ENCODE measurements at regions not wholly inside any gene's neighbourhood (a gene's known extent, or its start where the extent isn't known, plus 50 kb on each side); places are given as distances from the start of the nearest gene placed in this dataset.

GRCh38 chr13:71939186-71939585 lies 72.2 kb upstream of the DACH1 start:
- Histone ChIP-seq H3K36me3 (ENCODE audit: insufficient read depth, low read length) (no peaks in the 10 kb centered on the region), H3K4me3 (ENCODE audit: low read length) (no peak overlapping the region), H3K9me3 (ENCODE audit: low read length) (no peaks in the 10 kb centered on the region), H3K27me3 (ENCODE audit: insufficient read depth, low read length) (no peaks in the 10 kb centered on the region), H2AFZ (ENCODE audit: low read depth, low read length) (no peak overlapping the region), H3K4me1 (ENCODE audit: insufficient read depth, low read length) (no peaks in the 10 kb centered on the region)

GRCh38 chr13:71935166-71935840 lies 68.3 kb upstream of the DACH1 start:
- Histone ChIP-seq H2AFZ (ENCODE audit: low read depth, low read length) (no peak overlapping the region), H3K4me1 (ENCODE audit: insufficient read depth, low read length) (no peaks in the 10 kb centered on the region), H3K9me3 (ENCODE audit: low read length) (no peaks in the 10 kb centered on the region), H3K36me3 (ENCODE audit: insufficient read depth, low read length) (no peaks in the 10 kb centered on the region), H3K4me3 (ENCODE audit: low read length) (no peak overlapping the region), H3K27me3 (ENCODE audit: insufficient read depth, low read length) (no peaks in the 10 kb centered on the region)

GRCh38 chr13:71924931-71925330 lies 57.9 kb upstream of the DACH1 start:
- no peaks in the 10 kb centered on the region for H3K4me1 ChIP-seq (ENCODE audit: insufficient read depth, low read length)
- no peak overlapping the region for H3K4me3 ChIP-seq (ENCODE audit: low read length)
- H3K27me3 ChIP-seq (ENCODE audit: insufficient read depth, low read length), result no peaks in the 10 kb centered on the region
- no peaks in the 10 kb centered on the region for H3K36me3 ChIP-seq (ENCODE audit: insufficient read depth, low read length)
- no peaks in the 10 kb centered on the region for H3K9me3 ChIP-seq (ENCODE audit: low read length)
- H2AFZ ChIP-seq (ENCODE audit: low read depth, low read length), result no peak overlapping the region

GRCh38 chr13:71922194-71922593 lies 55.2 kb upstream of the DACH1 start:
- no peak overlapping the region for H2AFZ ChIP-seq (ENCODE audit: low read depth, low read length)
- H3K4me1 ChIP-seq (ENCODE audit: insufficient read depth, low read length), result no peaks in the 10 kb centered on the region
- H3K4me3 ChIP-seq (ENCODE audit: low read length), result no peak overlapping the region
- no peaks in the 10 kb centered on the region for H3K9me3 ChIP-seq (ENCODE audit: low read length)
- no peaks in the 10 kb centered on the region for H3K27me3 ChIP-seq (ENCODE audit: insufficient read depth, low read length)
- no peaks in the 10 kb centered on the region for H3K36me3 ChIP-seq (ENCODE audit: insufficient read depth, low read length)

Measured in neuron (in vitro differentiated cells).